ENCODE measurements at regions not wholly inside any gene's neighbourhood (a gene's known extent, or its start where the extent isn't known, plus 50 kb on each side); places are given as distances from the start of the nearest gene placed in this dataset.
"Not testable (repeated sequence)": the region's sequence is repeated elsewhere in the genome, so short reads cannot be mapped to it uniquely, and the experiment has no call there.

GRCh38 chr2:90209806-90210205, 1518.3 kb downstream of the RPIA start:
- intact Hi-C loops (cut with DNase I) = no loop called here
- H3K27me3 ChIP-seq = no peaks in the 10 kb centered on the region
- no peak for DNase-seq
- H3K4me3 ChIP-seq = no peak overlapping the region
- no peak overlapping the region for H3K27ac ChIP-seq
- H3K4me1 ChIP-seq (replicated peaks in 1 of 2) = no peaks in the 10 kb centered on the region
- WGBS, 4 donors = 60 to 74% (median 67%) methylated on average over 1 to 4 of the region's 4 CpGs
- TF ChIP-seq CTCF (IDR thresholded peaks at IDR 0.05) (no peak), POLR2A (IDR thresholded peaks at IDR 0.05) (no peak)
- no peaks in the 10 kb centered on the region for H3K36me3 ChIP-seq (replicated peaks in 1 of 2)
- H3K9me3 ChIP-seq (replicated peaks in 1 of 3) = no peaks in the 10 kb centered on the region

- H3K27ac ChIP-seq; H3K27me3 ChIP-seq; H3K36me3 ChIP-seq (replicated peaks in 1 of 2); H3K4me1 ChIP-seq (replicated peaks in 1 of 2); H3K9me3 ChIP-seq (replicated peaks in 1 of 3); H3K4me3 ChIP-seq; intact Hi-C loops (cut with DNase I); DNase-seq: not testable (repeated sequence)
- WGBS, 4 donors = 21 to 54% (median 44%) methylated on average over 2 of the region's 2 CpGs
These were observed 1524.4 kb downstream of the RPIA start for GRCh38 chr2:90215880-90216279.

- H3K36me3 ChIP-seq (replicated peaks in 1 of 2); H3K4me1 ChIP-seq (replicated peaks in 1 of 2); H3K27me3 ChIP-seq; DNase-seq; H3K4me3 ChIP-seq; H3K27ac ChIP-seq; intact Hi-C loops (cut with DNase I); H3K9me3 ChIP-seq (replicated peaks in 1 of 3): not testable (repeated sequence)
- WGBS, 4 donors = 14 to 40% (median 25%) methylated on average over 1 of the region's 1 CpG
These were observed 1525.3 kb downstream of the RPIA start for GRCh38 chr2:90216801-90217200.

- H3K4me1 ChIP-seq (replicated peaks in 1 of 2); H3K27me3 ChIP-seq; H3K27ac ChIP-seq; H3K4me3 ChIP-seq; H3K9me3 ChIP-seq (replicated peaks in 1 of 3); DNase-seq; intact Hi-C loops (cut with DNase I); H3K36me3 ChIP-seq (replicated peaks in 1 of 2): not testable (repeated sequence)
- WGBS, 4 donors = 83 to 84% (median 83%) methylated on average over 1 of the region's 2 CpGs; no CpG with 5 or more reads in 1 of the 4 donors
These were observed 1527.1 kb downstream of the RPIA start for GRCh38 chr2:90218534-90218933.

GRCh38 chr2:90220623-90221299, 1529.3 kb downstream of the RPIA start:
- H3K4me1 ChIP-seq (replicated peaks in 1 of 2); H3K36me3 ChIP-seq (replicated peaks in 1 of 2); H3K9me3 ChIP-seq (replicated peaks in 1 of 3); intact Hi-C loops (cut with DNase I); H3K27me3 ChIP-seq; H3K27ac ChIP-seq; DNase-seq; H3K4me3 ChIP-seq: not testable (repeated sequence)
- 55 to 77% (median 70%) methylated on average over 1 to 2 of the region's 2 CpGs for WGBS, 4 donors

- no peak for DNase-seq
- H3K27me3 ChIP-seq = no peaks in the 10 kb centered on the region
- no peaks in the 10 kb centered on the region for H3K9me3 ChIP-seq (replicated peaks in 1 of 3)
- intact Hi-C loops (cut with DNase I) = no loop called here
- no peaks in the 10 kb centered on the region for H3K4me1 ChIP-seq (replicated peaks in 1 of 2)
- no peak overlapping the region for H3K27ac ChIP-seq
- H3K36me3 ChIP-seq (replicated peaks in 1 of 2) = no peaks in the 10 kb centered on the region
- 23 to 29% (median 25%) methylated on average over 1 of the region's 1 CpG; no CpG with 5 or more reads in 1 of the 4 donors for WGBS, 4 donors
- no peak overlapping the region for H3K4me3 ChIP-seq
- TF ChIP-seq POLR2A (IDR thresholded peaks at IDR 0.05) (no peak), CTCF (IDR thresholded peaks at IDR 0.05) (no peak)
These were observed 1529.8 kb downstream of the RPIA start for GRCh38 chr2:90221300-90221651.

- DNase-seq; H3K36me3 ChIP-seq (replicated peaks in 1 of 2); H3K27ac ChIP-seq; intact Hi-C loops (cut with DNase I); H3K4me3 ChIP-seq; H3K27me3 ChIP-seq; H3K9me3 ChIP-seq (replicated peaks in 1 of 3); H3K4me1 ChIP-seq (replicated peaks in 1 of 2): not testable (repeated sequence)
These were observed 1533.3 kb downstream of the RPIA start for GRCh38 chr2:90224767-90225166.

Measured in adrenal gland (tissue), 9 donors.